Effector memory CD4-positive, alpha-beta T cell (primary cell): ENCODE measurements at regions not wholly inside any gene's neighbourhood (a gene's known extent, or its start where the extent isn't known, plus 50 kb on each side); places are given as distances from the start of the nearest gene placed in this dataset.

ENCODE experiments used
- DNase-seq, 3 donors: peaks; one replicate each; pipeline ENCODE4 v3.0.0-alpha.2; 2020
- H3K27ac ChIP-seq: 2 replicates; pipeline ENCODE4 v1.7.0; 2013; ENCODE audit warnings: mild to moderate bottlenecking, low read length, moderate library complexity; ENCODE audit not compliant: insufficient read depth, poor library complexity, severe bottlenecking
- H3K27me3 ChIP-seq: replicated peaks from 2 replicates; pipeline ENCODE4 v1.7.0; 2013; ENCODE audit warnings: mild to moderate bottlenecking, low read length; ENCODE audit not compliant: insufficient read depth, control insufficient read depth, poor library complexity, severe bottlenecking
- H3K36me3 ChIP-seq: 2 replicates; pipeline ENCODE4 v1.7.0; 2013; ENCODE audit warnings: mild to moderate bottlenecking, low read length, moderate library complexity; ENCODE audit not compliant: control insufficient read depth, insufficient read depth
- H3K4me1 ChIP-seq: 2 replicates; pipeline ENCODE4 v1.7.0; 2013; ENCODE audit warnings: low read length, mild to moderate bottlenecking; ENCODE audit not compliant: control insufficient read depth, insufficient read depth, poor library complexity, severe bottlenecking
- H3K4me3 ChIP-seq: 2 replicates; pipeline ENCODE4 v1.7.0; 2013; ENCODE audit warnings: low read length, low read depth, mild to moderate bottlenecking; ENCODE audit not compliant: insufficient read depth, poor library complexity, severe bottlenecking
- H3K9me3 ChIP-seq: 2 replicates; pipeline ENCODE4 v1.7.0; 2013; ENCODE audit warnings: mild to moderate bottlenecking, low read length, moderate library complexity; ENCODE audit not compliant: control insufficient read depth

GRCh38 chr9:28272127-28272526, 698.8 kb upstream of the C9orf72 start:
- H3K27me3 ChIP-seq = no peaks in the 10 kb centered on the region
- no peaks in the 10 kb centered on the region for H3K9me3 ChIP-seq
- H3K4me3 ChIP-seq = no peak overlapping the region
- H3K27ac ChIP-seq = no peak overlapping the region
- DNase-seq = no peak
- H3K4me1 ChIP-seq = no peaks in the 10 kb centered on the region
- no peaks in the 10 kb centered on the region for H3K36me3 ChIP-seq

DNA sequence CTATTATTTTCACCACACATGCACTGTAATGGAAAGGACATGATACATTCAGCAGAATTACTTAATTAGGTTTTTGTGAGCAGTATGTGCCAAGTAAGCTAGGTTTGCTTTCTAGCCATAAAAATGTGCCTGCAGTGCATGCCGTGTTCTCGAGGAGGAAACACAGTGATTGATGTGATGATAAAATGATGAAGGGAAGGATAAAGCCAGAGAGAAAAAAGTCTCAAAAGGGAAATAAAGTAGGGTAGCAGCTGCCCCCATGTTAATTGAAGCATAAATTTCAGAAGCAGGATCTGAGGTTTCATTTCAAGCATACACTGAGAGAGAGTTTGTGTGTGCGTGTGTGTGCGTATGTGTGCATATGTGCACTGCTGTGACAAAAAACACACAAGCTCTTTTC, 714.2 kb upstream of the C9orf72 start:
- no peaks in the 10 kb centered on the region for H3K27me3 ChIP-seq
- no peak overlapping the region for H3K4me3 ChIP-seq
- DNase-seq = no peak
- H3K36me3 ChIP-seq = no peaks in the 10 kb centered on the region
- H3K4me1 ChIP-seq = no peaks in the 10 kb centered on the region
- no peak overlapping the region for H3K27ac ChIP-seq
- no peaks in the 10 kb centered on the region for H3K9me3 ChIP-seq

GRCh38 chr9:28289746-28290145, 716.5 kb upstream of the C9orf72 start:
- no peak for DNase-seq
- Histone ChIP-seq H3K9me3 (no peaks in the 10 kb centered on the region), H3K27me3 (no peaks in the 10 kb centered on the region), H3K27ac (no peak overlapping the region), H3K4me3 (no peak overlapping the region), H3K36me3 (no peaks in the 10 kb centered on the region), H3K4me1 (no peaks in the 10 kb centered on the region)

DNA sequence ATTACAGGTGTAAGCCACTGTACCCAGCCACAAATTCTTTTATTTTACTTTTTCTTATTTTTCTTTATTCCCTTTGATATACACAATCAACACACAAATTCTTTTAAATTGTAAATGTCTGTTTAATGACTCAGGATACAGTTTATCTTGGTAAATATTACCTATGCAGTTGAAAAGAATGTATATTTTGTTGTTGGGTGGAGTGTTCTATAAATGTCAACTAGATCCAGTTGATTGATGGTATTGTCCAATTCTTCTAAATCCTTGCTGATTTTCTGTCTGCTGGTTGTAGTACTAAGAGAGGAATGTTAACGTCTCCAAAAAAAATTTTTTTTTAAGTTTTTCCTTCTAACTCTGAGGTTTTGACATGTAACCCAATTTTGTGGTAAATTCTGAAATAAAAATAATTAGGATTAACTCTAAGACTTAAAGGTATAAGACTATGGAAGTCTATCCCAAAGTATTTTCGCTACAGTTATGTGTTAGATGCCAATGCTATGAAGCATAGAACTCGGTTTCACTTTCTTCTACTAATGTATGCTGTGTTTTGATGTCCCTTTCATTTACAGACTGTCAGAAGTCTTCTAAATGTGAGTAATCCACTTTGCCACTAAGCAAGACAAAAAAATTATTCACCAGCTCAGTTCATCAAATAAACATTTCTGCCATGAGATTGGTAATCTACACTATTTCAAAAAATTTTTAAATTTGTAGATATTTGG, 720.2 kb upstream of the C9orf72 start:
- no peaks in the 10 kb centered on the region for H3K27me3 ChIP-seq
- H3K36me3 ChIP-seq = no peaks in the 10 kb centered on the region
- no peak overlapping the region for H3K4me3 ChIP-seq
- H3K9me3 ChIP-seq = no peaks in the 10 kb centered on the region
- no peak overlapping the region for H3K27ac ChIP-seq
- no peak for DNase-seq
- H3K4me1 ChIP-seq = no peaks in the 10 kb centered on the region

- Histone ChIP-seq H3K9me3 (no peaks in the 10 kb centered on the region), H3K4me3 (no peak overlapping the region), H3K4me1 (no peaks in the 10 kb centered on the region), H3K36me3 (no peaks in the 10 kb centered on the region), H3K27me3 (no peaks in the 10 kb centered on the region), H3K27ac (no peak overlapping the region)
- DNase-seq = no peak
These were observed 728.0 kb upstream of the C9orf72 start for GRCh38 chr9:28301281-28301680.

- Histone ChIP-seq H3K36me3 (no peaks in the 10 kb centered on the region), H3K27me3 (no peaks in the 10 kb centered on the region), H3K4me3 (no peak overlapping the region), H3K4me1 (no peaks in the 10 kb centered on the region), H3K9me3 (no peaks in the 10 kb centered on the region), H3K27ac (no peak overlapping the region)
- DNase-seq = no peak
These were observed 744.5 kb upstream of the C9orf72 start for GRCh38 chr9:28317745-28318144.

DNA sequence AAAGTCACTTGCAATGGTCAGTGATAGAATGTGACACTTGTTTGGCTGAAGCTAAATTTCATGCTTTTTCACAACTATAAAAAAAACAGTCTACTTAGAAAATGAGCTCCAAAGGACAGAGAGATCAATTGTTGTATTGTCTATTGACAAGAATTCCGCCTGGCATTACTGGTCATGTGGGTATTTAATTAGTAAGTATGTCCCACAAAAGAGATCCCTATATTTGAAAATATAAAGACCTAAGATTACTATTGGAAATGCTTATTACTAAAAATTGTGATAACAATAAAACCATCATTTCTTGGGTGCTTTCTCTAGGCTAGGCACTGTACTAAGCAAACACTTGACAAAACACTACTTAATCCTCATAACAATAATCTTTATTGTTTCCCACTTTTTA, 745.2 kb upstream of the C9orf72 start:
- H3K4me1 ChIP-seq = no peaks in the 10 kb centered on the region
- H3K27ac ChIP-seq = no peak overlapping the region
- no peaks in the 10 kb centered on the region for H3K9me3 ChIP-seq
- no peaks in the 10 kb centered on the region for H3K36me3 ChIP-seq
- no peak for DNase-seq
- no peak overlapping the region for H3K4me3 ChIP-seq
- no peaks in the 10 kb centered on the region for H3K27me3 ChIP-seq

GRCh38 chr9:28319981-28320380, 746.7 kb upstream of the C9orf72 start:
- Histone ChIP-seq H3K4me3 (no peak overlapping the region), H3K36me3 (no peaks in the 10 kb centered on the region), H3K27me3 (no peaks in the 10 kb centered on the region), H3K9me3 (no peaks in the 10 kb centered on the region), H3K4me1 (no peaks in the 10 kb centered on the region), H3K27ac (no peak overlapping the region)
- DNase-seq = no peak

GRCh38 chr9:28320616-28321015, 747.3 kb upstream of the C9orf72 start:
- Histone ChIP-seq H3K4me1 (no peaks in the 10 kb centered on the region), H3K27ac (no peak overlapping the region), H3K4me3 (no peak overlapping the region), H3K36me3 (no peaks in the 10 kb centered on the region), H3K9me3 (no peaks in the 10 kb centered on the region), H3K27me3 (no peaks in the 10 kb centered on the region)
- no peak for DNase-seq

DNA sequence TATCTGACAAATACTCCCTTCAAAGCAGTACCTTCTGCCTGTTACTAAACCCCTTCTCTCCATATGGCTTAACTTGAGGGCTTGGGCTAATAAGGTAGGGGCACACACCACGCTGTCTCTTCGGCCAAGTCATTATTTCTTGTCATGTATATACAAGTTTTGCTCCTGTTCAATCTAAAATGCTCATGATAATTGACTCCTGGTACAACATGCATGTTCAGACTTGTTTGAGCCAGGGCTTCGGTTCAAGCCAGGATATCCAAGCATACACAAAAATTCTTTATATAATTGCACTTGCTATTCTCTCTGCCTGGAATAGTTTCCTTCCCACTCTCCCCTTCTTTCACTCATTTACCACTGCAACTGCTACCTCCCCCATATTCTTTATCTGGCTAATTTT, 756.0 kb upstream of the C9orf72 start:
- Histone ChIP-seq H3K9me3 (peaks cover 5% of the 10 kb centered on the region), H3K4me1 (no peaks in the 10 kb centered on the region), H3K4me3 (no peak overlapping the region), H3K27ac (no peak overlapping the region), H3K36me3 (no peaks in the 10 kb centered on the region), H3K27me3 (no peaks in the 10 kb centered on the region)
- no peak for DNase-seq
